Activated CD8-positive, alpha-beta T cell treated with anti-CD3 and anti-CD28 coated beads for 36 hours (primary cell): ENCODE measurements at regions not wholly inside any gene's neighbourhood (a gene's known extent, or its start where the extent isn't known, plus 50 kb on each side); places are given as distances from the start of the nearest gene placed in this dataset.
A peak's percentile ranks its signal among the peaks of the same experiment; 100 is the strongest.

Experiments used
- ATAC-seq: fragments of 200-7000 bp; cut with Tn5 transposase; one replicate; pipeline ENCODE4 v1.10.0; 2021; ENCODE audit warnings: mild to moderate bottlenecking, moderate library complexity
- CTCF ChIA-PET: fragments of 350-600 bp; sonication (Branson Sonifier 250); formaldehyde crosslinking; loops from one replicate; lab custom pipeline; 2021; ENCODE audit warnings: antibody characterized with exemption; lab: Charles Lee
- POLR2A ChIA-PET: fragments of 350-600 bp; sonication (Branson Sonifier 250); formaldehyde crosslinking; loops from one replicate; lab custom pipeline; 2021; ENCODE audit warnings: antibody characterized with exemption; lab: Charles Lee
- DNase-seq: peaks from one replicate; pipeline ENCODE4 v3.0.0-alpha.2; 2020
- H3K27ac Mint-ChIP-seq: one replicate; pipeline ENCODE4 v1.8.0; 2021; ENCODE audit warnings: mild to moderate bottlenecking, mixed read lengths
- H3K27me3 Mint-ChIP-seq: one replicate; pipeline ENCODE4 v1.8.0; 2021; ENCODE audit warnings: mixed read lengths
- H3K36me3 Mint-ChIP-seq: one replicate; pipeline ENCODE4 v1.8.0; 2021; ENCODE audit warnings: low read depth, mixed read lengths
- H3K4me1 Mint-ChIP-seq: one replicate; pipeline ENCODE4 v1.8.0; 2021; ENCODE audit warnings: low read depth, mixed read lengths
- H3K4me3 Mint-ChIP-seq: one replicate; pipeline ENCODE4 v1.8.0; 2021; ENCODE audit warnings: mild to moderate bottlenecking, moderate library complexity, mixed read lengths
- H3K9me3 Mint-ChIP-seq: one replicate; pipeline ENCODE4 v1.8.0; 2021; ENCODE audit warnings: mixed read lengths
- intact Hi-C: fragments of 100-400 bp; cut with micrococcal nuclease; formaldehyde crosslinking; loops from one replicate; pipeline ENCODE4 v1.10.0; 2022
- TF ChIP-seq, protein P1 (sequence below): fragments of 200-600 bp; IDR thresholded peaks from one replicate; pipeline ENCODE4 v1.8.0; 2022; ENCODE audit warnings: antibody characterized with exemption, mild to moderate bottlenecking

DNA sequence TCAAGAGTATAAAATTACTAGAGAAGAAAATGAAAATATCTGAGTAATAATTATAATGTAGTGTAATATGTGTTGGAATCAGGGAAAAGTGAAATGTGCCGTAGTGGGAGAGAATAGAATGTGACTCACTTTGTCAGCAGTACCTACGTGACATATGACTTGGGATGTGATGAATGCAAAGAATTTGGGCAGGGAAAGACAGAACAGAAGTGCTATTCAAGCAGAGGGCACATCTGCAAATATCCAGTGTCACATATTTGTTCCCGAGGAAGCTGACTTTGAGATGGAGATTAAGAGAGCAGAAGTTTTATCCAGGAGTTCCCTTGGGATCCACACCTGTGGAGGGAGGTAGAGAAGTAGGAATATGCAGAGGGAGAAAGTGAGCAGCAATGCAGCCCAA lies 69.3 kb upstream of the HS3ST1 start:
- TF ChIP-seq, protein P1, sequence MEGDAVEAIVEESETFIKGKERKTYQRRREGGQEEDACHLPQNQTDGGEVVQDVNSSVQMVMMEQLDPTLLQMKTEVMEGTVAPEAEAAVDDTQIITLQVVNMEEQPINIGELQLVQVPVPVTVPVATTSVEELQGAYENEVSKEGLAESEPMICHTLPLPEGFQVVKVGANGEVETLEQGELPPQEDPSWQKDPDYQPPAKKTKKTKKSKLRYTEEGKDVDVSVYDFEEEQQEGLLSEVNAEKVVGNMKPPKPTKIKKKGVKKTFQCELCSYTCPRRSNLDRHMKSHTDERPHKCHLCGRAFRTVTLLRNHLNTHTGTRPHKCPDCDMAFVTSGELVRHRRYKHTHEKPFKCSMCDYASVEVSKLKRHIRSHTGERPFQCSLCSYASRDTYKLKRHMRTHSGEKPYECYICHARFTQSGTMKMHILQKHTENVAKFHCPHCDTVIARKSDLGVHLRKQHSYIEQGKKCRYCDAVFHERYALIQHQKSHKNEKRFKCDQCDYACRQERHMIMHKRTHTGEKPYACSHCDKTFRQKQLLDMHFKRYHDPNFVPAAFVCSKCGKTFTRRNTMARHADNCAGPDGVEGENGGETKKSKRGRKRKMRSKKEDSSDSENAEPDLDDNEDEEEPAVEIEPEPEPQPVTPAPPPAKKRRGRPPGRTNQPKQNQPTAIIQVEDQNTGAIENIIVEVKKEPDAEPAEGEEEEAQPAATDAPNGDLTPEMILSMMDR, result no peak
- Mint-ChIP-seq H3K9me3 (peaks cover 8% of the 10 kb centered on the region), H3K27me3 (peaks cover 4% of the 10 kb centered on the region), H3K27ac (no peak overlapping the region), H3K4me1 (peaks cover 9% of the 10 kb centered on the region), H3K4me3 (no peak overlapping the region), H3K36me3 (no peaks in the 10 kb centered on the region)
- ATAC-seq, result no peak
- ChIA-PET CTCF (no interaction called here), POLR2A (no interaction called here)
- intact Hi-C loops, result no loop called here
- no peak for DNase-seq

DNA sequence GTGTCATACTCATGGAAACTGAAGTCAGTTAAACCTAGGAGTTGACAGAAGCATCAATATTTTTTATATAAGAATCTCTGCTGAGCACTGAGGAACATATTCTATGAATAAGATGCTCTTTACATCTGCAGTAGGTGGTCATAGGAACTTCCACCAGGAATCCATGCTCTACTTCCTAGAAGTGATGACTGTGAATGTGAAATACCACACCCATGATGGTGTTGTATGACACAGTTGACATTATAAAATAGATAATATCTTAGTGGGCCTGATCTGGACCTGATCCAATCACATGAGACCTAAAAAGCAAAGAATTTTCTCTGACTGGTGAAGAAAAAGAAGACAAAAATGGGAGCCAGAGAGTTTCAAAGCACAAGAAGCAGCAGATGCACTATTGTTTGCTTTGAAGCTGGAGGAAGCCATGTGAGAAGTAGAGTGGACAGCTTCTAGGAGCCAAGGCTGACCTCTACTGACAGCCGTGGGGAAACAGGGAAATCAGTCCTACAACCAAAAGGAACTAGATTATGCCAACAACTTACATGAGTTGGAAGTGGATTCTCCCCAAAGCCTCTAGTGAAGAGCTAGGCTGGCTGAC lies 68.6 kb upstream of the HS3ST1 start:
- H3K27ac Mint-ChIP-seq, result no peak overlapping the region
- intact Hi-C loops, result no loop called here
- peaks cover 4% of the 10 kb centered on the region for H3K27me3 Mint-ChIP-seq
- ChIA-PET CTCF (no interaction called here), POLR2A (no interaction called here)
- no peak overlapping the region for H3K4me3 Mint-ChIP-seq
- ATAC-seq (peak; percentile 83), DNase-seq (no peak)
- peaks cover 9% of the 10 kb centered on the region for H3K4me1 Mint-ChIP-seq
- H3K36me3 Mint-ChIP-seq, result no peaks in the 10 kb centered on the region
- peaks cover 8% of the 10 kb centered on the region for H3K9me3 Mint-ChIP-seq
- TF ChIP-seq, protein P1, result no peak

DNA sequence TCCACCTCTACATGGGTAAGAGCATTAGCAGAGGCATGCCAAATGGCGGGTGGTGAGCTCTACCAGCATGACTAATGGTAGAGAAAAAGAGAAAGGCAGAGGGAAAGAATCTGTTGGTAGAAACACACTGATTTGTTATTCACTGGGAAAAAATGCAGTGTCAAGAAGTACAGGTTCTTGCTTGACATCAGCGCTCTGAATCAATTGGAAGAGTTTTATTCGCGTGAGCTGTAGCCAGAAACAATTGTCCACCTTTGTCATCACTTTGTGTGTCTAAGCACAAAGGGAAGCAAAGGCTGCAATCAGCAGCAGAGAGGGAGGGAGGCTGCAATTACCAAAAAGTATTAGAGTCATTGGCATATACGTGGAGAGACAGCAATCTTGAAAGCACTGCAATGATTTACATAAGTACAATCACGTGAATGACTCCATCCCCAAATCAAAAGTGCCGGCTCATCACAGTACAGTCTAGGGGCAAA lies 67.7 kb upstream of the HS3ST1 start:
- Mint-ChIP-seq H3K27me3 (peaks cover 2% of the 10 kb centered on the region), H3K36me3 (no peaks in the 10 kb centered on the region), H3K9me3 (peaks cover 8% of the 10 kb centered on the region), H3K4me1 (peaks cover 9% of the 10 kb centered on the region), H3K27ac (no peak overlapping the region), H3K4me3 (no peak overlapping the region)
- DNase-seq (no peak), ATAC-seq (no peak)
- ChIA-PET POLR2A (no interaction called here), CTCF (no interaction called here)
- TF ChIP-seq, protein P1, result no peak
- intact Hi-C loops, result no loop called here

DNA sequence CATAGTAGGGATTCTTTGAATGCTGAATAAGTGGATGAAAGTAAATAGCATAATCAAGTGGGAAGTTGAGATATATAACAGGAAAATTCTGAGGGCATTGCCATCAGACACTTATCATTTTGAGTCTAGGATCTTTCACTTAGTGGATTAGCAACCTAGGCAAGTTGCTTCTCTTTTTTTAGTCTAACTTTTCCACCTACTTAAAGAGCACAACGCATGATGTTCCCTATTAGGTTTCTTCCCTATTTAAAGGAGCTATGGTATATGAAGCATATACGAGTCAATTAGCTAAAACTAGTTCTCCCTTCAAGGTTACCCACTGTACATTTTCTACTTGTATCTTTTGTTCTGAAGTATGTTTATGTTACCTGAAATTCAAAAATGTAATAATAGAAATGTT lies 67.1 kb upstream of the HS3ST1 start:
- H3K4me3 Mint-ChIP-seq, result no peak overlapping the region
- no peak for ATAC-seq
- H3K27ac Mint-ChIP-seq, result no peak overlapping the region
- CTCF ChIA-PET, result no interaction called here
- intact Hi-C loops, result no loop called here
- no peaks in the 10 kb centered on the region for H3K36me3 Mint-ChIP-seq
- no peak for DNase-seq
- TF ChIP-seq, protein P1, result no peak
- H3K9me3 Mint-ChIP-seq, result peaks cover 8% of the 10 kb centered on the region
- H3K4me1 Mint-ChIP-seq, result peaks cover 9% of the 10 kb centered on the region
- H3K27me3 Mint-ChIP-seq, result peaks cover 2% of the 10 kb centered on the region
- POLR2A ChIA-PET, result no interaction called here

DNA sequence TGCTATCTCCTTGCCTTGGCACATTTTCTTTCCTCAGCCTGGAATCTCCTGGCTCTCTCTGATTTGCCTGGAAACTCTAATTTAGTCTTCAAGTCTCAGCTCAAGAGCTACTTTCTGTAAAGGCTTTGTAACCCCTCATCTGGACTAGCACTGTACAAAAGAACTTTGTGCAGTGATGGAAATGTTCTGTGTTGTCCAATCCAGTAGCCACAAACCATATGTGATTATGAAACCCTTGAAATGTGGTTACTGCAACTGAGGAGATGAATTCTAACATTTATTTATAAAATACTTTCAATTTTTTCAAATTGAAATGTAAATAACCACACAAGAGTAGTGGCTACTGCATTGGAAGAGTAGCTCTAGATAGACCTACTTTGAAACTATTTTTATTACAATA lies 66.6 kb upstream of the HS3ST1 start:
- no peaks in the 10 kb centered on the region for H3K36me3 Mint-ChIP-seq
- intact Hi-C loops, result no loop called here
- H3K4me3 Mint-ChIP-seq, result no peak overlapping the region
- peaks cover 8% of the 10 kb centered on the region for H3K9me3 Mint-ChIP-seq
- ChIA-PET POLR2A (no interaction called here), CTCF (no interaction called here)
- DNase-seq, result no peak
- TF ChIP-seq, protein P1, result no peak
- no peak for ATAC-seq
- peaks cover 2% of the 10 kb centered on the region for H3K27me3 Mint-ChIP-seq
- H3K27ac Mint-ChIP-seq, result no peak overlapping the region
- H3K4me1 Mint-ChIP-seq, result peaks cover 9% of the 10 kb centered on the region
